GM12873 (cell line): ENCODE measurements at regions not wholly inside any gene's neighbourhood (a gene's known extent, or its start where the extent isn't known, plus 50 kb on each side); places are given as distances from the start of the nearest gene placed in this dataset.

ENCODE experiments used
- TF ChIP-seq, protein P1 (sequence below): IDR thresholded peaks from 2 replicates; pipeline ENCODE4 v1.5.1; 2012; ENCODE audit warnings: low read depth, mild to moderate bottlenecking, moderate library complexity, low read length, control low read depth; ENCODE audit not compliant: insufficient read depth; ENCODE audit errors: missing control alignments

DNA sequence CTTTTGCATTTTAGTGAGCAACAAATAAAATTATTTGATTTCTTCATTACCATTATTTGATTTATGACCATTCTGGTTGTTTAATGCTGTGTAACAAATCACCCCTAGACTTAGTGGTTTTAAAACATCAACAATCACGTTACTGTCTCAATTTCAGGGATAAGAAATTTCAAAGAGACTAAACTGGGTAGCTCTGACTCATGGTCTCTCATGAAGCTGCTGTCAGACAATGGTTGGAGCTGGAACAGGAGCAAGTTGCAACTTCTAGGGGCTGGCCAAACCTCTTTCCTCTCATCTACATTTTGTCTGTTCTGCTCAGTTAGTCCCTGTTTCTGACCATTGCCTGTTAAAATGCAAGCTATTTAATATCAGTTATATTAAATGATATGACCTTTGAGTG lies 517.0 kb downstream of the KCNH5 start:
- TF ChIP-seq, protein P1, sequence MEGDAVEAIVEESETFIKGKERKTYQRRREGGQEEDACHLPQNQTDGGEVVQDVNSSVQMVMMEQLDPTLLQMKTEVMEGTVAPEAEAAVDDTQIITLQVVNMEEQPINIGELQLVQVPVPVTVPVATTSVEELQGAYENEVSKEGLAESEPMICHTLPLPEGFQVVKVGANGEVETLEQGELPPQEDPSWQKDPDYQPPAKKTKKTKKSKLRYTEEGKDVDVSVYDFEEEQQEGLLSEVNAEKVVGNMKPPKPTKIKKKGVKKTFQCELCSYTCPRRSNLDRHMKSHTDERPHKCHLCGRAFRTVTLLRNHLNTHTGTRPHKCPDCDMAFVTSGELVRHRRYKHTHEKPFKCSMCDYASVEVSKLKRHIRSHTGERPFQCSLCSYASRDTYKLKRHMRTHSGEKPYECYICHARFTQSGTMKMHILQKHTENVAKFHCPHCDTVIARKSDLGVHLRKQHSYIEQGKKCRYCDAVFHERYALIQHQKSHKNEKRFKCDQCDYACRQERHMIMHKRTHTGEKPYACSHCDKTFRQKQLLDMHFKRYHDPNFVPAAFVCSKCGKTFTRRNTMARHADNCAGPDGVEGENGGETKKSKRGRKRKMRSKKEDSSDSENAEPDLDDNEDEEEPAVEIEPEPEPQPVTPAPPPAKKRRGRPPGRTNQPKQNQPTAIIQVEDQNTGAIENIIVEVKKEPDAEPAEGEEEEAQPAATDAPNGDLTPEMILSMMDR, result no peak

DNA sequence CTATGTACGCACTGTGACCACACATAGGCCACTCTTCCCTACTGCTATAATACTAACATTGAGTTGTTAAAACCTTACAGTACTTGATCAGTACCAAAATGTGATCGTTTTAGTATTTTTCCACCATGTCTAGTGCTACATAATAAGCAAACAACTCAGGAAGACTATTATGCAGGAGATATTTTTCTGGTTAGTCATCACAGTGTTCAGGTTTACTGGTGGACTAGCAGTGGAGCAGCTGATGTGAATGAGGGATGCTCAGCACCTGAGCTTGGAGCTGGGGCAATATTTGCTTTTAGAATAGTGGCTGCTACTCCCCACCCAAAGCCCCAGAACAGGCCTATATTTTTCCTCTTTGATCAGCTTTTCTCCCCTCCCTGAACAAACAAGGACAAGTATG lies 513.1 kb downstream of the KCNH5 start:
- TF ChIP-seq, protein P1, result no peak

DNA sequence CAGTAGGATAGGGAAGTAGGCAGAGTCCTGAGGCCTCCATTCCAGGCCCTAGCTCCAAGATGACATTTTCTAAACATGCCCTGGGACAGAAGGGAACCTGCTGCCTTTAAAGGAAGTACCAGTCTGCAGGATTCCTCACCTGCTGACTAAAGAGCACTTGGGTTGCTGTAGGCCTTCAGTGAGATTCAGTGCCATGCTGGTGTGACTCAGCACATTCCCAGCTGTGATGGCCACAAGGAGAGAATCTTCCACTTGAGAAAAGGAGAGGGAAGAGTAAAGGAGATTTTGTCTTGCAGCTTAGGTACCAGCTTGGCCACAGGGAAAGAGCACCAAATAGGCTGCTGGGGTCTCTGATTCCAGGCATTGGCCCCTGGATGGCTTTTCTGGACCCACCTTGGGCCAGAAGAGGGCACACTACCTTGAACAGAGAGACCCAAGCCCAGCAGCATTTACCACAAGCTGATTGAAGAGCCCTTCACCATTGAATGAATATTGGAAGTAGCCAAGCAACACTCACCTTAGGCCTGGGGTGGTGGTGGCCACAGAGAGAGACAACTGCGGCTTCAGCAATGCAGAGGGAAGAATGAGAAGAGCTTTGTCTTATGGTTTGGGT lies 498.3 kb downstream of the KCNH5 start:
- TF ChIP-seq, protein P1, result no peak

DNA sequence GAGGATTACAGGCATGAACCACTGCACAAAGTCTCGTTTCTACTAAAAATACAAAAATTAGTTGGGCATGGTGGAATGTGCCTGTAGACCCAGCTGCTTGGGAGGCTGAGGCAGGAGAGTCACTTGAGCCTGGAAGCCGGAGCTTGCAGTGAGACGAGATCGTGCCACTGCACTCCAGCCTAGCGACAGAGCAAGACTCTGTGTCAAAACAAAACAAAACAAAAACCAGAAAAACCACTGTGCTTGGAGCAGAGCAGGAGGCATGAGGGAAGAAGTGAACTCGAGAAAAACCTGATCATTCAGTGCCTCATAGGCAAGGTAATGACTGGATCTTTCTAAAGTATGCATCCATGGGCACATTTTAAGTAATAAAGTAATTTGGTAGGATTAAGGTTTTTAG lies 487.8 kb downstream of the KCNH5 start:
- TF ChIP-seq, protein P1, result no peak

DNA sequence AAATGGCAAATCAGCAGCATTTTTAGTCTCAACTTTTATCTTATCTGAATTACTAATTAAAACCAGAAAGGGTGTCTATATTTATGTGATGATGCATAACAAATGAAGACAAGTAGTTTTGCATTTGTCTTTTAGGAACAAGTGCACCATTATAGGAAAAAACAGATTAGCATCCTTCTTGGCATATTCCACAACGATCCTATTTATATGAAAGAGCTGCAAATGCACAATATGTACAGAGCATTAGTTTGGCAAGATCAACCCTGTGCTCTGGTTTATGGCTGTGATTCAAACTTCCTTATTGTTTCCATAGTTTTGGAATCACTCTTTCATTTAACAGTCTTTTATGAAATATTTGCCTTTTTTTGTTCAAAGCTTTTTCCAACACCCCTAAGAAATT lies 486.8 kb downstream of the KCNH5 start:
- TF ChIP-seq, protein P1, result no peak

DNA sequence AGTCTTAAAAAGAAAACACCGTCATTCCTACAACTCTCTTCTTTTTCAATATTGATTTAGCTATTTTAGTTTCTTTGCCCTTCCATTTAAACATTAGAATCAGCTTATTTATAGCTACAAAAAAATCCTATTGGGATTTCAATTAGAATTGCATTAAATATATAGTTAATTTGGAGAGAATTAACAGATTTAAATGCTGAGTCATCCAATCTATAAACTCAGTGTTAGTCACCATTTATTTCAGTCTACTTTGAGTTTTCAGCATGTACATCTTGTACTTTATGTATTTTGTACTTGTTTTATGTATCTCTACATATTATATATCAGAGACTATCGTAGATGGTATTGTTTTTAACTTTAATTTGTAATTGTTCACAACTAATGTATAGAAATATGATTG lies 460.0 kb downstream of the KCNH5 start:
- TF ChIP-seq, protein P1, result no peak

DNA sequence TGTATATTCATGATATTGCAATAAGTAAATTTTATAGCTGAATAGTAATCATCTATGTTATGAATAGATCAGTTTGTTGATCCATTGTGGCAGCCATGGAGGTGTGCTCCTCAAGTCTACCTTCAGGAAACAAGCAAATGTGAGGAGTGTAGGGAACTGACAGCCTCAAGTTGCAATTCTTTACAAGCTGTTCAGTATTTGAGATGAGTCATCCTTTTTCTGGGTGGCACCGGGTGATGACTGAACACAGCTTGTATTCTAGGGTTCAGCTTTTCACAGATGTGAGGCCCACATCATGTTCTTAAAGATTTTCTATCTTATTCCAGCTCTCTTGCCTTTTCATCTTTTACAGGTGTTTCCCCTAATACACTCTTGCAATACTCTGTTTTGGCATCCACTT lies 452.4 kb downstream of the KCNH5 start:
- TF ChIP-seq, protein P1, result no peak
